ENCODE measurements at regions not wholly inside any gene's neighbourhood (a gene's known extent, or its start where the extent isn't known, plus 50 kb on each side); places are given as distances from the start of the nearest gene placed in this dataset.

DNA sequence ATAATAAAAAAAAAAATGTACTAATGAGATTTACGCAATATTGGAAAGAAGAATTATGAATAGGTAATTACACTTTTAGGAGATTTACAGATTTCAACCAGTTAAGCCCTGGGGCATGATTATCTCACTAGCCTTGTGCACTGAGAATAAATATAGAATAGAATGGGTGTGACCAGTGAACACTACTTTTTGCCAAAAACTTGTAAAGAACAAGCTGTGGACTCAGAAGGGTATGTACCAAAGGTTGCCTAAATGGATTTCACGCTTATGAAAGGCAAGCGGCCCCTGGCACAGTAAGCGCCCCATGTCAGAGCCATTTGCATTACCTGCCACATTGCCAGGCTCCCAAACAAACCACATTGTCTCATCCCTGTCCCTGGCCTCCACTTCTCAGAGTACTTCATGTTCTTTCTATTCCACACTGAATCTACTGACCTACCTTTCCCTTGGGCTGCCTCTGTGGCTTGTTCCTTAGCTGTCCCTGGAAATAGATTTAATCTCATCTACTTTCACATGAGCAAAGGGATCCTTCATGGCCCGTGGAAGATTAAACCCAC is 170.6 kb upstream of the DIO2 start:
- H3K4me3 ChIP-seq = no peak overlapping the region
- no peaks in the 10 kb centered on the region for H3K27me3 ChIP-seq
- no peaks in the 10 kb centered on the region for H3K4me1 ChIP-seq
- DNase-seq = no peak
- H3K36me3 ChIP-seq = no peaks in the 10 kb centered on the region
- H3K9me3 ChIP-seq = no peaks in the 10 kb centered on the region
- no peak overlapping the region for H3K27ac ChIP-seq
- TF ChIP-seq CTCF (IDR thresholded peaks at IDR 0.05) (no peak), POLR2A (IDR thresholded peaks at IDR 0.05) (no peak)

DNA sequence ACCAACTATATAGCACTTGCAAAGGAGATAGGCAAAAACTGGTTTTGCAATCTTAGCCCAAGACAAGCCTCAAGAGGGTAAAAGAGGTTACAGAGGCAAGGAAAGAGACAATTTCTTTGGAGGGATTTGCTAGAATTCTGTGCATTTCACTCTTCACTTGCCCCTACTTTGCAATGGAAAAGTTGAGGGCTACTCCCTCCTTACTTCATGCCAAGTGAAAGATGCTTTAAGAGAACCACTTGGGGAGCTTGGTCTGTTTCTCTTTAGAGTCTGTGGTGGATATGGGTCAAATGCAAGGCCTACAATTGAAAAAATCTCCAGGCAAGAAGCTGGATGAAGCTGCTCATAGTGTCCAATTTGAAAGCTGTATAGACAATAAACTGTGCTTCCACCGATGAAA is 167.7 kb upstream of the DIO2 start:
- H3K36me3 ChIP-seq = no peaks in the 10 kb centered on the region
- no peaks in the 10 kb centered on the region for H3K4me1 ChIP-seq
- no peak overlapping the region for H3K4me3 ChIP-seq
- no peaks in the 10 kb centered on the region for H3K27me3 ChIP-seq
- DNase-seq = no peak
- TF ChIP-seq POLR2A (IDR thresholded peaks at IDR 0.05) (no peak), CTCF (IDR thresholded peaks at IDR 0.05) (no peak)
- H3K27ac ChIP-seq = no peak overlapping the region
- H3K9me3 ChIP-seq = no peaks in the 10 kb centered on the region

- Histone ChIP-seq H3K36me3 (no peaks in the 10 kb centered on the region), H3K4me1 (no peaks in the 10 kb centered on the region), H3K27me3 (no peaks in the 10 kb centered on the region), H3K9me3 (no peaks in the 10 kb centered on the region), H3K4me3 (no peak overlapping the region), H3K27ac (no peak overlapping the region)
- TF ChIP-seq CTCF (IDR thresholded peaks at IDR 0.05) = no peak
- no peak for TF ChIP-seq POLR2A (IDR thresholded peaks at IDR 0.05)
- no peak for DNase-seq
Measured at GRCh38 chr14:80378084-80378690, 166.9 kb upstream of the DIO2 start.

DNA sequence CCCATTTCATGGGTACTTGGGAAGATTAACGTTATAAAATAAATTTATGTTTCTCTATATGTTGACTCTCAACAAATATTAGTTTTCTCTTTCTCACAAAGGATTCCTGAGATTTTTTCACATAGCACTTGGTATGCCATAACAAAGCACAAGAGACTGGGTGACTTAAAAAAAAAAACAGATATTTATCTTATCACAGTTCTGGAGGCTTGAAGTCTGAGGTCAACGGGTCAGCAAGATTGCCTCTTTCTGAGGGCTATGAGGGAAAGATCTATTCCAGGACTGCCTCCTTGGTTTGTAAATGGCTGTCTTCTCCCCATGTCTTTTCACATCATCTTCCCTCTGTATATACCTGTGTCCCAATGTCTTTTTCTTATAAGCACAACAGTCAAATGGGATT is 153.5 kb upstream of the DIO2 start:
- H3K27ac ChIP-seq = no peak overlapping the region
- TF ChIP-seq POLR2A (IDR thresholded peaks at IDR 0.05) = no peak
- TF ChIP-seq CTCF (IDR thresholded peaks at IDR 0.05) = no peak
- DNase-seq = no peak
- H3K36me3 ChIP-seq = no peaks in the 10 kb centered on the region
- no peaks in the 10 kb centered on the region for H3K4me1 ChIP-seq
- no peaks in the 10 kb centered on the region for H3K9me3 ChIP-seq
- no peaks in the 10 kb centered on the region for H3K27me3 ChIP-seq
- H3K4me3 ChIP-seq = no peak overlapping the region

GRCh38 chr14:80364274-80364673 is 153.0 kb upstream of the DIO2 start:
- no peak for DNase-seq
- TF ChIP-seq CTCF (IDR thresholded peaks at IDR 0.05) = no peak
- no peak for TF ChIP-seq POLR2A (IDR thresholded peaks at IDR 0.05)
- no peak overlapping the region for H3K4me3 ChIP-seq
- no peaks in the 10 kb centered on the region for H3K36me3 ChIP-seq
- no peak overlapping the region for H3K27ac ChIP-seq
- no peaks in the 10 kb centered on the region for H3K9me3 ChIP-seq
- H3K27me3 ChIP-seq = no peaks in the 10 kb centered on the region
- H3K4me1 ChIP-seq = no peaks in the 10 kb centered on the region

DNA sequence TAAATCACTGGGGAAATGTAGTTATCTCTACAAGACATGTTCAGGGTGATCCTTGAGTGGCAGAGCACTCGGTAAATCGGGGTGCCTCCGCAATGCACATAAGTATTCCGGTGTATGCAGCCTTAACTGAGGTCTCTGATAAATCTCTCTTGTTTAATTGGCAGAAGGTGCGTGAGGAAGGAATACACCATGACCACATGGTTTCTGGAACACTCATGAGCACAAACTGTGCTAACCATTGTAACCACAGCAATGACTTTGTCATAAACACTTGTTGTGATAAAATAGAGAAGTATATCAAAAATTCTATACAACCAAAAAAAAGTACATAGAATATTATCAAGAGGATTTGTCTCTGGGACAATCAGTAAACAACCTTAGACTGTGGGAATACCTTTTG is 146.8 kb upstream of the DIO2 start:
- Histone ChIP-seq H3K9me3 (no peaks in the 10 kb centered on the region), H3K27ac (no peak overlapping the region), H3K36me3 (no peaks in the 10 kb centered on the region), H3K4me3 (no peak overlapping the region), H3K4me1 (no peaks in the 10 kb centered on the region), H3K27me3 (no peaks in the 10 kb centered on the region)
- no peak for DNase-seq
- TF ChIP-seq POLR2A (IDR thresholded peaks at IDR 0.05) (no peak), CTCF (IDR thresholded peaks at IDR 0.05) (no peak)
